ENCODE measurements at regions not wholly inside any gene's neighbourhood (a gene's known extent, or its start where the extent isn't known, plus 50 kb on each side); places are given as distances from the start of the nearest gene placed in this dataset.

DNA sequence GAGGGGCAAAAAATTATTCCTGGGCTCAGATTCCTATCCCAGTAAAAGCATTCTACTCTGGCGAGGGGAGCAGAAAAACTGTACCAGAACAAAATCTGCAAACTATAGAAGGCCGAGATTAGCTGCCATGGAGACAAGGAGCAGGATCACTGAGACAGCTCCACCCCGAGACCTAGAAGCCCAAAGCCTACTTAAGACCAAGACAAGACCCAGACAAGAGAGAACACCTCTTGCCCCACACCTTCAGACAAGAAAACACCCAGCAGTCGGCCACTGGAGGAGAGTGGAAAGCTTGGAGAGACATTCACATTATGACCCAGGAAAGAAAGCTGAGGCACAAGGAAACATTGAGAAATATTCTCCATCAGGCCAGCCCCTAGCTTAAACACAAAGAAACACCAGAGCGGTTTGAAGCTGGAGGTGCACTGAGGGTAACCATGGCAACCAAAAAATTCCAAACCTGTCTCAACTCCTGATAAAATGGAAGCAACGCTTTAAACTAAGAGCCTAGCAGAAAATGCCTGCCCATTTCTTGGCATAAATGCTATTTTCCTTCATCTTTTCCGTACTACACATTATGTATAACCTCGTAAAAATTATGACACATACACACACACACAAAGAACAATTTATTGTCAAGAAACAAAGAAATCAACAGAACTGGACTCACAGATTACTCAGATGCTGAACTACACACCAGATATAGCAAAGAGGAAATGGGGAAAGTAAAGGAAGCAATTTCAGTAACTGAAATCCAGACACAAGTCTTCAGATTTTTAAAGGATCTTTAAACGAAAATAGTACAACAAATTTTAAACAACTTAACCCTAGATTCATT lies 53.8 kb upstream of the FTMT start:
- H3K4me3 ChIP-seq (ENCODE audit: low read depth in 2 of 2, low read length in 1 of 2) = no peak overlapping the region
- TF ChIP-seq REST (IDR thresholded peaks at IDR 0.05; ENCODE audit: low read depth, low read length) = no peak
- TF ChIP-seq RCOR1 (IDR thresholded peaks at IDR 0.05; ENCODE audit: low read length) = no peak
- TF ChIP-seq CHD2 (IDR thresholded peaks at IDR 0.05; ENCODE audit: low read length, partially characterized antibody) = no peak
- TF ChIP-seq ELF1 (IDR thresholded peaks at IDR 0.05) = no peak

More for the DNA sequence above, 53.8 kb upstream of the FTMT start:
- H3F3A ChIP-seq (replicated peaks; ENCODE audit: insufficient read depth) = no peaks in the 10 kb centered on the region
- no peaks in the 10 kb centered on the region for H3K79me2 ChIP-seq (ENCODE audit: insufficient read depth)
- H3K4me1 ChIP-seq (ENCODE audit: control insufficient read depth in 1 of 2, insufficient read depth in 2 of 2, low read depth in 1 of 2, low read length in 1 of 2) = no peaks in the 10 kb centered on the region
- DNase-seq = no peak
- ChIA-PET POLR2A (no interaction called here), CTCF (interaction anchor here (1.5 kb wide), 1 partner anchor 9 kb away, joined by 3 read pairs; no protein-coding TSS in a partner anchor)
- no peaks in the 10 kb centered on the region for H3K9me3 ChIP-seq
- H3K36me3 ChIP-seq (replicated peaks in 1 of 2; ENCODE audit: control insufficient read depth in 1 of 2, insufficient read depth in 2 of 2, low read length in 1 of 2) = no peaks in the 10 kb centered on the region
- H3K9ac ChIP-seq = no peak overlapping the region
- 55% methylated on average over 9 of the region's 9 CpGs for WGBS (ENCODE audit: low lambda C conversion rate)
- H3K4me2 ChIP-seq = no peak overlapping the region
- H4K20me1 ChIP-seq (ENCODE audit: insufficient read depth) = no peaks in the 10 kb centered on the region
- H3K27ac ChIP-seq (ENCODE audit: low read depth in 2 of 2, low read length in 1 of 2) = no peak overlapping the region
- H3K27me3 ChIP-seq (ENCODE audit: insufficient read depth) = no peaks in the 10 kb centered on the region
- no peaks in the 10 kb centered on the region for H3K9me2 ChIP-seq
- no peak overlapping the region for H2AFZ ChIP-seq (ENCODE audit: low read depth)

Small RNAs in the stretch of these regions (small RNA-seq; reads per million reads assigned to genes)
- 0 reads per million in 7 experiments for gene AC010350.1

Data from SK-N-SH (cell line).